GM21825 (cell line): ENCODE measurements at regions not wholly inside any gene's neighbourhood (a gene's known extent, or its start where the extent isn't known, plus 50 kb on each side); places are given as distances from the start of the nearest gene placed in this dataset.
"Not testable (repeated sequence)": the region's sequence is repeated elsewhere in the genome, so short reads cannot be mapped to it uniquely, and the experiment has no call there.

Source experiments
- ATAC-seq: cut with Tn5 transposase; IDR thresholded peaks from one replicate; pipeline ENCODE4 v1.9.1; 2021; ENCODE audit warnings: mild to moderate bottlenecking, moderate library complexity; ENCODE audit not compliant: unreplicated experiment

- no peak for ATAC-seq
These were observed 312.7 kb upstream of the GATB start for GRCh38 chr4:152073351-152074087.

- no peak for ATAC-seq
These were observed 312.1 kb upstream of the GATB start for GRCh38 chr4:152072906-152073305.

GRCh38 chr4:152072001-152072485 is 311.2 kb upstream of the GATB start:
- no peak for ATAC-seq

- no peak for ATAC-seq
These were observed 310.0 kb upstream of the GATB start for GRCh38 chr4:152070854-152071253.

- ATAC-seq: no peak
These were observed 308.1 kb upstream of the GATB start for GRCh38 chr4:152068866-152069265.

- ATAC-seq: no peak
These were observed 304.7 kb upstream of the GATB start for GRCh38 chr4:152065545-152065944.

- no peak for ATAC-seq
These were observed 303.9 kb upstream of the GATB start for GRCh38 chr4:152064753-152065152.

GRCh38 chr4:152064282-152064681 is 303.5 kb upstream of the GATB start:
- ATAC-seq: no peak

- no peak for ATAC-seq
These were observed 302.9 kb upstream of the GATB start for GRCh38 chr4:152063621-152064240.

- ATAC-seq: no peak
These were observed 302.3 kb upstream of the GATB start for GRCh38 chr4:152062936-152063620.

GRCh38 chr4:152054731-152055130 is 293.9 kb upstream of the GATB start:
- ATAC-seq: no peak

- no peak for ATAC-seq
These were observed 291.7 kb upstream of the GATB start for GRCh38 chr4:152052451-152053057.

GRCh38 chr4:152051332-152051731 is 290.5 kb upstream of the GATB start:
- not testable (repeated sequence) for ATAC-seq

- no peak for ATAC-seq
These were observed 289.3 kb upstream of the GATB start for GRCh38 chr4:152050106-152050505.

- ATAC-seq: no peak
These were observed 286.6 kb upstream of the GATB start for GRCh38 chr4:152047451-152047850.

- ATAC-seq: peak; percentile 57
These were observed 285.2 kb upstream of the GATB start for GRCh38 chr4:152045807-152046571.

GRCh38 chr4:152045449-152045806 is 284.6 kb upstream of the GATB start:
- peak; percentile 60 for ATAC-seq

- ATAC-seq: no peak
These were observed 283.7 kb upstream of the GATB start for GRCh38 chr4:152044331-152045036.

- no peak for ATAC-seq
These were observed 280.5 kb upstream of the GATB start for GRCh38 chr4:152041295-152041694.

- ATAC-seq: no peak
These were observed 278.9 kb upstream of the GATB start for GRCh38 chr4:152039691-152040090.
